NCI-H2107 treated with DMSO at 0.1 percent for 48 hours (cell line): ENCODE measurements at regions not wholly inside any gene's neighbourhood (a gene's known extent, or its start where the extent isn't known, plus 50 kb on each side); places are given as distances from the start of the nearest gene placed in this dataset.
"Not testable (repeated sequence)": the region's sequence is repeated elsewhere in the genome, so short reads cannot be mapped to it uniquely, and the experiment has no call there.

Source experiments
- DNase-seq: peaks from one replicate; lab custom pipeline; 2025; ENCODE audit not compliant: unreplicated experiment; lab: John Stamatoyannopoulos, UW

- DNase-seq, result no peak
Measured at GRCh38 chr2:199216253-199216652, 241.5 kb downstream of the SATB2 start.

GRCh38 chr2:199207011-199207410, 250.7 kb downstream of the SATB2 start:
- DNase-seq, result no peak

DNA sequence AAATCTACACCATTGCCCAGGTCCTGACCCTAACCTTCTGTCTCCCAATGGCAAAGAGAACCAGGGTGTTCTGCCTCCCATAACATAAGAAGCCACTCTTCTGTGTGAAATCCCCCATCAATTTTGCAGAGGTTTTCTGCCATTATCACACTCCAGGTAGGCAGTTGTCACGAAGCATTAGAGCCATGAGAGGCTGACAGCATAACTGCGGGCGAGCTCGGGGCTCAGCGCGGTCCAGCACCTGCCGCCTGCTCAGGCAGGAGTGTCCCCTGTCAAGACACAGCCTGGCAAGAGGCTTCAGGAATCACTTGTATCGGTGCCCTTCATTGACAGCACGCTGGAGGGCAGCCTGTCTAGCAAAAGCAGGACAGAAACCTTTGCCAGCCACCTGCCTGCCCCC, 251.2 kb downstream of the SATB2 start:
- no peak for DNase-seq

GRCh38 chr2:199202964-199203363, 254.8 kb downstream of the SATB2 start:
- DNase-seq, result no peak

DNA sequence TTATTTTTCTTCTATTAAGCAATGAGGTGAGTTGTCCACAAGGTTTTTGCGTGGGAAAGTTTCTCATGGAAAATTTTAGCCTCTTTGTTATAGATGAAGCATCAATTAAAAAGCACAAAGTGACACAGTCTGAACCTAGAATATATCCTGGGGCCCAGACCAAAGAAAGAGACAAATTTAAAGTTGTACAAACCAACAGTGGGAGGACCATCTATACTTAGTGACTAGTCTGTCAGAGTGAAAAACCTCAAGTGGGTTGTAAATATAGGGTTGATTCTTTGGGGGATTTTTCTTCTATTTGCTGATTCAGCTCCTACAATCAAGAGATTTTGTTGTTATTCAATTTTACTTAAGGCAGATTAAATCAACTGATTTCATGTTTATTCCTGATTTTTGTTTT, 256.2 kb downstream of the SATB2 start:
- no peak for DNase-seq

DNA sequence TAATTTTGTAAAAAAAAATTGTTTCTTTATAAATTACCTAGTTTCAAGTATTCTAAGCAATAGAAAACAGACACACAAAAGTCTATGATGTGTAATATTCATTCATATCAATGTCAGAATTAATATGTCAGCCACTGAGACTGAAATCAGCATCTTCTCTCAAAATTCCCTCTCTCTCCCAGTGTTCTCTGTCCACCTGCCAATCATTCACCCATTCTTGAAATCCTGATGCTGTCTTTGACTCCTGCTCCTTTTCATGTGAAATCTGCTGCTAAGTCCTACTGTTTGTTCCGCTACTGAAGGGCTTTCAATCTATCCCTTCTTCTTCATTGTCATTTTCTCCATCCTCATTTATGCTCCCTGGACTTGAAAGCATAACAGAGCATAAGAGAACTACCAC, 257.9 kb downstream of the SATB2 start:
- DNase-seq, result no peak

DNA sequence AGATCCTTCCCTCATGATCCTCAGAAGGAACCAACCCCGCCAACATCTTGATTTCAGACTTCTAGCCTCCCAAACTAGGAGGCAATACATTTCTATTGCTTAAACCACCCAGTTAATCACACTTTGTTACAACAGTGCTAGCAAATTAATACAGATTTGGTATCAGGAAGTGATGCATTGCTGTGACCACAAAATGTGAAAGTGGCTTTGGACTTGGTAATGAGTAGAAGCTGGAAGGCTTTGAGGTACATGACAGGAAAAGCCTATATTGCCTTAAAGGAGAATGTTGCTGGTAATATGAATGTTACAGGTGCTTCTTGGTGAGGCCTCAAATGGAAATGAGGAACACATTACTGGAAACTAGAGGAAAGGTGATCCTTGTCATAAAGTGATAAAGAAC, 260.3 kb downstream of the SATB2 start:
- no peak for DNase-seq

DNA sequence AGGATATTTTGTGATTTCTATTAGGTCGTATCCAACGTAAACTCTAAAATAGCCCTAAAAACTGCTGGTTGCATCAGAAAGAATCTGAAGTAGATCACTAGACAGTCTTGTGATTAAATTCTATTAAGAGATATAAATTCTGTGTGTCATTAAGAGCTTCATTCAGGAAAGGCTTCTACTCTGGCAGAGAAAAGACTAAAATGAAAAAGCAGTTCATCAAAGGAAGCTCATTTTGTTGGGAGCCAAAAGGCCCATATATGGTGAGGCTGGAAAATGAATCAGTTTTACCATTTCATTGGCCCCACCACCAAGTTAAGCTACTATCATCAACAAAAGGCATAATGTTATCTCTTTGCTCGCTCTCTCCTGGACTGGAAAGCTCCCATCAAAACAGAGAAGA, 261.1 kb downstream of the SATB2 start:
- no peak for DNase-seq

GRCh38 chr2:199195927-199196502, 261.7 kb downstream of the SATB2 start:
- no peak for DNase-seq

- no peak for DNase-seq
Measured at GRCh38 chr2:199191461-199191860, 266.3 kb downstream of the SATB2 start.

GRCh38 chr2:199189229-199189628, 268.5 kb downstream of the SATB2 start:
- no peak for DNase-seq

DNA sequence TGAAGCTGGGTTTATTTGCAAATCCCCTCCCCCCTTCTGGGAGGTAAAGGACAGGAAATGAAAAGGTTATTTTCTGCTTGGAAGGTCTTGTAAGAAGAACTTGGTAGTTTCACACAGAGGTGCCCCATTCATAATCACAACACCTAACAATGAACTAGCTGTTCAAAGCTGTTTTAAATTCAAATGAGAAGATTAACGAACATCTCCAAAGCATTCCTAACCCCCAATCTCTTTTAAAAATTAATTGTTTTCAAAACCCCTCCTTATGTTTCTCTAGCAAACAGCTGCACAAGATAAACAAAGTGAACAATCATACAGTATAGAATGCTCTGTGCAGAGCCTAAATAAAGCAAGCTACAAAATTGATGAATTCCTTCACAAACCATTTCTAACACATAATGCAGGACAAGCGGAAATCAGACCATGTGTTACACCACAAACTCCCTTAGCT, 271.4 kb downstream of the SATB2 start:
- no peak for DNase-seq

DNA sequence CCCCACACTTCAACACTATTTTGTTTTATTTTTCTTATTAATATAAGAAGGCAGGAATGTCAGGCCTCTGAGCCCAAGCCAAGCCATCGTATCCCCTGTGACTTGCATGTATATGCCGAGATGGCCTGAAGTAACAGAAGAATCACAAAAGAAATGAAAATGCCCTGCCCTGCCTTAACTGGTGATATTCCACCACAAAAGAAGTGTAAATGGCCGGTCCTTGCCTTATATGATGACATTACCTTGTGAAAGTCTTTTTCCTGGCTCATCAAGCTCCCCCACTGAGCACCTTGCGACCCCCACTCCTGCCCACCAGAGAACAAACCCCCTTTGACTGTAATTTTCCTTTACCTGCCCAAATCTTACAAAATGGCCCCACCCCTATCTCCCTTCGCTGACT, 272.6 kb downstream of the SATB2 start:
- not testable (repeated sequence) for DNase-seq

- no peak for DNase-seq
Measured at GRCh38 chr2:199163613-199164458, 293.9 kb downstream of the SATB2 start.

DNA sequence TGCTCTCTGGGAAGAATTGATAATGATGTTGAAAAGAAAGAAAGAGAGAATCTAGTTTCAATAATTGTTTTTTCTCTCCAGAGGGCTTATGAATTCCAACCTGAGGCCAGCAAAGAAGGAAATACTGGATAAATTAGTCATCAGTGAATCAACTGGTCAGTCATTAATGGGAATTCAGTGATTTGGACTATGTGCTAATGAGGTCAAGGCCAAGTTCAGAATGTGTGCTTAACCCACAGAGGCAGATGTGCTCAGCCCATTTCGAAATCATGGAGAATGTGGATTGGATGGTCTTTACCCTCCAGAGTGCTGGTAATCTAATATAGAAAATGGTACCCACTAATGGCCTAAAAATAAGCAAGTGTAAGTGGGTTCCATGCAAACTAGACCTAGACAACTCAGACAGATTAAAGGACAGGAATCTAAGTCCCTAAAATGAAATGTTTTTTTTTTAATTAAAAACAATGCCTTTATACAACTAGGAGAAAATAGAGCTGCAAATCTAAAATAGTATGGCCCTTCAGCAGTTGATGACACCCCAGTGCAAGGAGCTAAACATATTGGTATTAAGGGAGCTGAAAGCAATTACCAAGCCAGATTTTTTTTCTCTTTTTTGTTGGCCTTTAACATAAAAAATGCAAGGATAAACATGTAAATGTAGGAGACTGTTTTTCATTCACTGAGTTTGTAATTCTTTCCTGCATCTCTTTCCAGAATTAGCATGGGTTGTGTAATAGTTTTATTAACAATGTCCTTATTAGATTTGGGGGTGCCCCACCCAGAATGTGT, 296.9 kb downstream of the SATB2 start:
- DNase-seq, result no peak

DNA sequence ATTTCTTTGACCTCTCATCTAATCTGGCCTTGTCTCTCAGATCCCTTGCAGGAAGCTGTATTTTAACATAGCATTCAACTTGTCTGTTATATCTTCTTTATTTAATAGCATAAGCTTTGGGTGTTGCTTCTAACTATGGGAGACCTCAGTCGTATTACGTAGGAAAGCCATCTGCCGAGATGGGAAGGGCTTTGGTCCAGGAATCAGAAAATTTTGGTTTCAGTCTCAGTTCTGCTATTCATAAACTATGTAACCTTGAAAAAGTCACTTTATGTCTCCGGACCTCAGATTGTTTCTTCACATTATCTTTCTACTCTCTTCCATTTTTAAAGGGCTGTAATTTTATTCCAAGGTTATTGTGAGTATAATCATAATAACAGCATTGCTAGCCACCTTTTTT, 297.7 kb downstream of the SATB2 start:
- no peak for DNase-seq

- no peak for DNase-seq
Measured at GRCh38 chr2:199148076-199148845, 309.5 kb downstream of the SATB2 start.

- no peak for DNase-seq
Measured at GRCh38 chr2:199147216-199147615, 310.5 kb downstream of the SATB2 start.

DNA sequence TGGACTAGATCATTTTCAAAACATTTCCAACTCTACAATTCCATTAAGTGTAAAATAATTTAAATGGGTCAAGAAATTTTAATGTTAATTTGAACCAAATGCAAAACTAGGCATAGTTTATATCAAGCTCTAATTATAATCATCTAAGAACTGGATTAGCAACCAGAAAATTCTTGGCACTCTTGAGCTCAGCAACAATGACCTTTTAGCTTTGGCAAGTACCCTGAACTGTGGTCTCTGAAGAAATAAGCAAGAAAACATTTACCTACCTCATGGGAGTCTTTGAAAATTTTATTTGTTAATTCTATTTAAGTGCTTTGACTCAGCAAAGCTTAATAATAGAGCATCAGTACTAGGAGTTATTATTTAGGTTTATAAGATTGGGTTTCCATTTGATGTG, 313.2 kb downstream of the SATB2 start:
- DNase-seq, result no peak

DNA sequence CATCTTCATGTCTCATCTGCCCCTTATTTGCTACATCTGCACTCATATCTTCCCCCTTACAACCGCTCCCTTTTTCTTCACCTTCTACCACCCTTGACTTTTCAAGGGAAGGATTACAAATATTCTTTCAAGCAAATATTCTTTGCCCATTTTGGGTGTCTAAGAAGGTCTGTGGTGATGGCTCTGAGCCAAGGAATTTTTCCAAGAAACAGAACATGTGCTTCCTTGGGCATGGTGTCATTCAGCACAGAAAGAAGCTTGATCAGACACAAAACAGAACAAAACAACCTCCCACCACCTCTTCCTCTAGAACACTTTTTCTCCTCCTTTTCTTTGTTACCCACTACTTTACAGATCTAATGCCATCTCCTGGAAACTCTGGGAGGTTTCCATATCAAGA, 313.7 kb downstream of the SATB2 start:
- DNase-seq, result no peak

DNA sequence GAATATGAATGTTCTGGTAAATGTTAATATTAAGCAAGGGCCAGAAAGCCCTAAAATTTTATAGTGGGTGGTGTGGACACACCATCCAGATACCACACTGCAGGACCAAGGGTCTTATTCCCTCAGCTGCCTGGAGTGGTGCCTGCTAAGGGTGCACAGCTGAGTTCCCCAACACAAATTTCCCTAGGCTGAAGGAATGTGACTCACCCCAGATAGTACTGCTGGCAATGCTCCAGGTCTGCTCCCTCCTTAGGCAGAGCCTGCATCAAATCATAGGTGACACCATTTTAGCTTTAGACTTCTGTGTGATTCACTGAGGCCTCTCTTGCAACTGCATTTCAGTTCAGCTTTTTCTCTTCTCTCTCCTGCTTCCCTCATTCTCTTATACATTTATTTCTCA, 321.1 kb downstream of the SATB2 start:
- no peak for DNase-seq
